Heart left ventricle (tissue), 13 donors: ENCODE measurements at regions not wholly inside any gene's neighbourhood (a gene's known extent, or its start where the extent isn't known, plus 50 kb on each side); places are given as distances from the start of the nearest gene placed in this dataset.

Source experiments
- CTCF ChIP-seq, 12 donors: fragments of 200-600 bp; sonication (generic) in 4 of 12; IDR thresholded peaks; one replicate each; pipeline versions ENCODE4 v1.5.0 to v1.8.0; 2018 to 2022; ENCODE audit warnings: antibody characterized with exemption in 12 of 12, mild to moderate bottlenecking in 5 of 12
- POLR2A ChIP-seq, 2 donors: fragments of 450-650 bp; IDR thresholded peaks; one replicate each; pipeline ENCODE4 v1.6.1; 2017; ENCODE audit warnings: antibody characterized with exemption in 2 of 2, mild to moderate bottlenecking in 2 of 2, moderate library complexity in 2 of 2
- donor health status: ischemic (EF 13 %, LVEDD 7.1; RV severe dilation, severe dysfunction).
- donor health status: DM: no; HTN: yes; CAD: no.
- donor health status: DM: no; HTN: no; CAD: no.
- donor health status: ischemic (EF 25% LVEDD 6.9; RV normal size, moderate dysfunction).
- donor health status: ischemic (EF 25% LVEDD 5.7; RV mildly dilated, moderate dysfunction).
- donor health status: ischemic (EF 35%, LVEDD 5.7; RV mildly dilated, moderate dysfunction).
- donor health status: nonischemic (EF 11% LVEDD 7.7; RV severe dilation, severe dysfunction).
- donor health status: DM: yes; HTN: yes; CAD: no.
- donor health status: PGD.
- donor health status: ischemic (EF 29% LVEDD 5.4; RV normal size, mild dysfunction).
- donor health status: nonischemic (EF 23%, LVEDD 6.1; RV moderate dilation, normal function).

- TF ChIP-seq CTCF (IDR thresholded peaks at IDR 0.05) (peak in 1 of 12 donors; percentile 2), POLR2A (IDR thresholded peaks at IDR 0.05) (no peak)
Measured at GRCh38 chr11:95451261-95451660, 220.3 kb upstream of the SESN3 start.
